GM12878 (cell line): ENCODE measurements at regions not wholly inside any gene's neighbourhood (a gene's known extent, or its start where the extent isn't known, plus 50 kb on each side); places are given as distances from the start of the nearest gene placed in this dataset.

Experiments
- BCLAF1 ChIP-seq: fragments of 450-650 bp; IDR thresholded peaks from 2 replicates; pipeline ENCODE4 v1.6.1; 2017; ENCODE audit warnings: antibody characterized with exemption, mild to moderate bottlenecking, moderate library complexity
- CBX5 ChIP-seq: sonication (generic); IDR thresholded peaks from 2 replicates; pipeline ENCODE4 v1.6.1; 2016; ENCODE audit warnings: low read depth, moderate library complexity, mild to moderate bottlenecking, inconsistent platforms
- CEBPZ ChIP-seq: fragments of 150-350 bp; IDR thresholded peaks from 2 replicates; pipeline ENCODE4 v1.6.1; 2016; ENCODE audit warnings: low read depth, low read length
- RBBP5 ChIP-seq: fragments of 200-600 bp; sonication (generic); conservative IDR thresholded peaks from 2 replicates; pipeline ENCODE4 v1.6.1; 2016
- TCF7 ChIP-seq: IDR thresholded peaks from 2 replicates; pipeline ENCODE4 v1.6.1; 2014; ENCODE audit warnings: antibody characterized with exemption, borderline replicate concordance
- ZNF274 ChIP-seq: IDR thresholded peaks from one replicate; pipeline ENCODE4 v1.8.0; 2011; ENCODE audit not compliant: insufficient read length, insufficient read depth
- TF ChIP-seq, protein P1 (sequence below): IDR thresholded peaks from 2 replicates; pipeline ENCODE4 v1.6.1; 2012; ENCODE audit warnings: low read depth, low read length, improper control_type of control experiment
- TF ChIP-seq, protein P2 (sequence below): fragments of 450-650 bp; IDR thresholded peaks from 2 replicates; pipeline ENCODE4 v1.6.1; 2018; ENCODE audit warnings: borderline replicate concordance, mild to moderate bottlenecking; ENCODE audit not compliant: partially characterized antibody

DNA sequence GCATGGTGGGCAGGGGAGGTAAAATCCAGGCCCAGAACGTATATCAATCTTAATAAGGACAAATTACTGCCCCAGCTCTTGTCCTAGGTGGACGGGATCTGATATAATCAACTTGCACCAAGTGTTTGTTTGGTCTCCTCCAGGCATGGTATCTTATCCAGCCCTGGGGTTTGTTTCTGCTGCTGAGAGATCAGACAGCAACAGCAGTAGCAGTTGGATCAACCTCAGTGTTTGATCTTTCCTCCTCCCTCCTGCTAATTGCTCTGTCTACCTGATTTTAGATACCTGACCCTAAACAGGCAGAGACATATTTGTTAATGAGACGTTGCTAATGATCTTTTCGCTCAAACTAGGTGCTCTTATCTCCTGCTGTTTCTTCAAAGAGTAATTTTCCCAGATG is 100.4 kb upstream of the BACH2 start (continued):
- TF ChIP-seq BCLAF1 (no peak), ZNF274 (no peak), RBBP5 (no peak), CEBPZ (no peak), CBX5 (no peak), TCF7 (no peak)
- TF ChIP-seq, protein P1, sequence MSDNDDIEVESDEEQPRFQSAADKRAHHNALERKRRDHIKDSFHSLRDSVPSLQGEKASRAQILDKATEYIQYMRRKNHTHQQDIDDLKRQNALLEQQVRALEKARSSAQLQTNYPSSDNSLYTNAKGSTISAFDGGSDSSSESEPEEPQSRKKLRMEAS = no peak
- TF ChIP-seq, protein P2, sequence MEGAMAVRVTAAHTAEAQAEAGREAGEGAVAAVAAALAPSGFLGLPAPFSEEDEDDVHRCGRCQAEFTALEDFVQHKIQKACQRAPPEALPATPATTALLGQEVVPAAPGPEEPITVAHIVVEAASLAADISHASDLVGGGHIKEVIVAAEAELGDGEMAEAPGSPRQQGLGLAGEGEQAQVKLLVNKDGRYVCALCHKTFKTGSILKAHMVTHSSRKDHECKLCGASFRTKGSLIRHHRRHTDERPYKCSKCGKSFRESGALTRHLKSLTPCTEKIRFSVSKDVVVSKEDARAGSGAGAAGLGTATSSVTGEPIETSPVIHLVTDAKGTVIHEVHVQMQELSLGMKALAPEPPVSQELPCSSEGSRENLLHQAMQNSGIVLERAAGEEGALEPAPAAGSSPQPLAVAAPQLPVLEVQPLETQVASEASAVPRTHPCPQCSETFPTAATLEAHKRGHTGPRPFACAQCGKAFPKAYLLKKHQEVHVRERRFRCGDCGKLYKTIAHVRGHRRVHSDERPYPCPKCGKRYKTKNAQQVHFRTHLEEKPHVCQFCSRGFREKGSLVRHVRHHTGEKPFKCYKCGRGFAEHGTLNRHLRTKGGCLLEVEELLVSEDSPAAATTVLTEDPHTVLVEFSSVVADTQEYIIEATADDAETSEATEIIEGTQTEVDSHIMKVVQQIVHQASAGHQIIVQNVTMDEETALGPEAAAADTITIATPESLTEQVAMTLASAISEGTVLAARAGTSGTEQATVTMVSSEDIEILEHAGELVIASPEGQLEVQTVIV = no peak
